ENCODE measurements at regions not wholly inside any gene's neighbourhood (a gene's known extent, or its start where the extent isn't known, plus 50 kb on each side); places are given as distances from the start of the nearest gene placed in this dataset.

DNA sequence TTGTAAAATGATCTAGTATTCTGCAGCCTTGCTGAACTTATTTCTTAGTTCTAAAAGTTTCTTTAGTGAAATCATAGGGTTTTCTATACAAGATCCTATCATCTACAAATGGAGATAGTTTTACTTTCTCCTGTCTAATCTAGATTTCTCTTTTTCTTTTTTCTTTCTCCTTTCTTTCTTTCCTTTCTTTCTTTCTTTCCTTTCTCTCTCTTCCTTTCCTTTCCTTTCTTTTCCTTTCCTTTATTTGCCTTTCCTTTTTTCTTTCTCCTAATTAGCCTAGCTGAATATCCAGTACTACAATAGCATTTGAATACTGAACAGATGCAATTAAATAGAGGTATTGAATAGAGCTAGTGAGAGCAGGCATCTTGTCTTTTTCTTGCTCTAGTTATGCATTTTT lies 186.6 kb upstream of the SPAG17 start:
- no peaks in the 10 kb centered on the region for H3K27me3 ChIP-seq (ENCODE audit: control insufficient read depth, insufficient read depth, low read length)
- DNase-seq (ENCODE audit: low read depth, low spot score), result no peak
- no peak overlapping the region for H3K27ac ChIP-seq (ENCODE audit: low read length)
- no peak overlapping the region for H3K4me3 ChIP-seq (ENCODE audit: low read length)
- no peaks in the 10 kb centered on the region for H3K9me3 ChIP-seq (ENCODE audit: control insufficient read depth, insufficient read depth, low read length)
- H3K36me3 ChIP-seq (ENCODE audit: control insufficient read depth, insufficient read depth, low read length), result no peaks in the 10 kb centered on the region
- H3K4me1 ChIP-seq (ENCODE audit: control insufficient read depth, insufficient read depth, low read length), result no peaks in the 10 kb centered on the region

DNA sequence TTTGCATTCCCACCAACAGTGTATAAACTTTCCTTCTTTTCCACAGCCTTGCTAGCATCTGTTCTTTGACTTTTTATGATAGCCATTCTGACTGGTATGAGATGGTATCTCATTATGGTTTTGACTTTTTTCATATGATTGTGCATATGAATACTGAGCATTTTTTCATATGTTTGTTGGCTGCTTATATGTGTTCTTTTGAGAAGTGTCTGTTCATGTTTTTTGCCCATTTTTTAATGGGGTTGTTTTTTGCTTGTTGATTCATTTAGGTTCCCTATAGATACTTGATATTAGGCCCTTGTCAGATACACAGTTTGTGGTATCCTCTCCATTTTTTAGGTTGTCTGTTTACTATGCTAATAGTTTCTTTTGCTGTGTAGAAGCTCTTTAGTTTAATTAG lies 185.8 kb upstream of the SPAG17 start:
- Histone ChIP-seq H3K27me3 (ENCODE audit: control insufficient read depth, insufficient read depth, low read length) (no peaks in the 10 kb centered on the region), H3K27ac (ENCODE audit: low read length) (no peak overlapping the region), H3K9me3 (ENCODE audit: control insufficient read depth, insufficient read depth, low read length) (no peaks in the 10 kb centered on the region), H3K4me1 (ENCODE audit: control insufficient read depth, insufficient read depth, low read length) (no peaks in the 10 kb centered on the region), H3K36me3 (ENCODE audit: control insufficient read depth, insufficient read depth, low read length) (no peaks in the 10 kb centered on the region), H3K4me3 (ENCODE audit: low read length) (no peak overlapping the region)
- DNase-seq (ENCODE audit: low read depth, low spot score), result no peak

DNA sequence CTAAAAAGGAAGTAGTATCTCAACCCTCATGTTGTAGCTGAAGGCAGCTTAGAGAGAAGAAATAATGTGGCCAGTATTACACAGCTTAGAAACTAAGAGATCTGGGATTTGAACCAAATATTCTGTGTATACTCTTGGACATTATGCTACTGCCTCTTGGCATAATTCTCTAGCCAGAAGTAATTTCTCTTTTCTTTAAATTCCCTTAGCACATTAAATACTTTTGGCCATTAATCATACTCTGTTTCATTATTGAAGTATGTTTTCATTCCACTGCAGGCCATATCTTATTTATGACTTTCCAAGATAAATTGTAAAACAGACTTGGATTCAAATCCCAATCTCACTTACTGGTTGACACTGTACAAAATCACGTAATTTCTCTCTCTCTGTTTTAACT lies 181.3 kb upstream of the SPAG17 start:
- no peaks in the 10 kb centered on the region for H3K4me1 ChIP-seq (ENCODE audit: control insufficient read depth, insufficient read depth, low read length)
- no CpG with 5 or more reads among the region's 1 CpG for WGBS (ENCODE audit: insufficient coverage, insufficient read length)
- H3K36me3 ChIP-seq (ENCODE audit: control insufficient read depth, insufficient read depth, low read length), result no peaks in the 10 kb centered on the region
- no peaks in the 10 kb centered on the region for H3K9me3 ChIP-seq (ENCODE audit: control insufficient read depth, insufficient read depth, low read length)
- no peak for DNase-seq (ENCODE audit: low read depth, low spot score)
- H3K27me3 ChIP-seq (ENCODE audit: control insufficient read depth, insufficient read depth, low read length), result no peaks in the 10 kb centered on the region
- H3K27ac ChIP-seq (ENCODE audit: low read length), result no peak overlapping the region
- H3K4me3 ChIP-seq (ENCODE audit: low read length), result no peak overlapping the region

DNA sequence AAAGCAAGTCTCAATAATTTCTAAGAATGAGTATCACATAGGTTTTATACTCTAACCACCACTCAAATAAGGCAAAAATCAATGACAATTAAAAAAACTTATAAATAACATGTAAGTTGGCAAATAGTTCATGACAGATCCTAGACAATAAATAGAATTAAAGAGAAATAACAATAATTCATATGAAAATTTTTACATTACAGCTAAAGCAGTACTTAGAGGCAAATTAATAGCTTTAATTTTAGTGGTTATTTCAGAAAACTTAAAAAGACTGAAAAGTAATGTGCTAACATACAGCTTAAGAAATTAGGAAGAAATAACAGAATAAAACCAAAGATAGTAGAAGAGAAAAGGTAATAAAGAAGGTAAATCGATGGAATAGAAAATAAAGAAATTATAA lies 179.9 kb upstream of the SPAG17 start:
- no peak for DNase-seq (ENCODE audit: low read depth, low spot score)
- Histone ChIP-seq H3K4me1 (ENCODE audit: control insufficient read depth, insufficient read depth, low read length) (no peaks in the 10 kb centered on the region), H3K4me3 (ENCODE audit: low read length) (no peak overlapping the region), H3K36me3 (ENCODE audit: control insufficient read depth, insufficient read depth, low read length) (no peaks in the 10 kb centered on the region), H3K27me3 (ENCODE audit: control insufficient read depth, insufficient read depth, low read length) (no peaks in the 10 kb centered on the region), H3K27ac (ENCODE audit: low read length) (no peak overlapping the region), H3K9me3 (ENCODE audit: control insufficient read depth, insufficient read depth, low read length) (no peaks in the 10 kb centered on the region)
- WGBS (ENCODE audit: insufficient coverage, insufficient read length), result 100% methylated on average over 1 of the region's 1 CpG

DNA sequence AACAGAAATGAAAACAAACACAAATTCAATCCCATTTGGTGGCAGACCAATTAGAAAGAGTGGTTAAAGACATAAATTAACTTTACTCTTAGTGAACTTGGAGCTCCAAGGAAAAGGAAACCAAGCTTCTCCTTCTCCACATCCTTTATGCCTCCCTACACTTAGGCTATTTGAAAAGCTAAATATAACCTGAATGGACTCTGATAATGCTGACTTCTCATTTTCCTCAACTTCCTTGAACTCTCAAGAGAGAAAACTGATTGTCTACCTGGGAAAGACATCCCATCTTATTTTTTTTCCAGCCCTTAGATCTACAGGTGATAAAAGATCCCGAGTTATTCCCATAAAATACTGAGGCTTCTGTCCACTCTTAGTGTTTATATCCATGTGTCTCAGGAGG lies 178.4 kb upstream of the SPAG17 start:
- DNase-seq (ENCODE audit: low read depth, low spot score), result no peak
- WGBS (ENCODE audit: insufficient coverage, insufficient read length), result no CpG with 5 or more reads among the region's 1 CpG

DNA sequence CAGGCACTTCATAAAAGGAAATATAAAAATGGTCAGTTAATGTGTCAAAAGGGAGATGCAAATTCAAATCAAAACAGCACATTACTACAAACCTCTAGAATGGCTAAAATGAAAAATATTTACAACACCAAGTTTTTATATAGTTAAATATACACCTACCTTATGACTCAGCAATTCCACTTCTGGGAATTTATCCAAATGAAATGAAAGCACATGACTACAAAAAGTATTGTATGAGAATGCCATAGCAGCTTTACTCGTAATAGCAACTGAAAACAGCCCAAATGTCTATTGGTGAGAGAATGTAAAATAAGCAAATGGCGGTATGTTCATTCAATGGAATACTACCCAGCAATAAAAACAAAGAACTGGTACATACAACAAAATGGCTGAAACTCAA lies 175.8 kb upstream of the SPAG17 start:
- Histone ChIP-seq H3K4me1 (ENCODE audit: control insufficient read depth, insufficient read depth, low read length) (no peaks in the 10 kb centered on the region), H3K36me3 (ENCODE audit: control insufficient read depth, insufficient read depth, low read length) (no peaks in the 10 kb centered on the region)
- no peak for DNase-seq (ENCODE audit: low read depth, low spot score)

More for the DNA sequence above, 178.4 kb upstream of the SPAG17 start:
- Histone ChIP-seq H3K36me3 (ENCODE audit: control insufficient read depth, insufficient read depth, low read length) (no peaks in the 10 kb centered on the region), H3K4me1 (ENCODE audit: control insufficient read depth, insufficient read depth, low read length) (no peaks in the 10 kb centered on the region), H3K27me3 (ENCODE audit: control insufficient read depth, insufficient read depth, low read length) (no peaks in the 10 kb centered on the region), H3K9me3 (ENCODE audit: control insufficient read depth, insufficient read depth, low read length) (no peaks in the 10 kb centered on the region), H3K4me3 (ENCODE audit: low read length) (no peak overlapping the region), H3K27ac (ENCODE audit: low read length) (no peak overlapping the region)

DNA sequence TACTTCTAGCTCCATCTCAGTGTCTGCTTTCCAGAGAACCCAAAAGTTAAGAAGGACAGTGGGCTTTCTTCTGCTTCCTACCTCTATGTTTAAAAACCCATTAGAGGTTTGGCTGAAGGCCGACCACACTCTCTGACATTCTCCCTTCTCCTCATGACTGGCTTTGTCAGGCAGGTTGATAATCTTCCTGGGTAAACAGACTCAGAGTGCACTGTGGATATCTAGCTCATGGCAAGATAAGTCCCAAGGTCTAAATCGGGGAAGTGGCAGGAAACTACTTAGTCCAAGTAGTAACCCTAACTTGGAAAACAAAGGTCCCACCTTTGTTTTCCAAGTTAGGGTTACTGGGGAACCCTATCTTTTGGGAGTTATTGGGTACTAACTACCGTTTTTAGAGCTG lies 161.9 kb upstream of the SPAG17 start:
- DNase-seq (ENCODE audit: low read depth, low spot score), result no peak
- H3K27me3 ChIP-seq (ENCODE audit: control insufficient read depth, insufficient read depth, low read length), result no peaks in the 10 kb centered on the region
- H3K9me3 ChIP-seq (ENCODE audit: control insufficient read depth, insufficient read depth, low read length), result no peaks in the 10 kb centered on the region
- no CpG with 5 or more reads among the region's 3 CpGs for WGBS (ENCODE audit: insufficient coverage, insufficient read length)
- no peak overlapping the region for H3K4me3 ChIP-seq (ENCODE audit: low read length)
- no peaks in the 10 kb centered on the region for H3K4me1 ChIP-seq (ENCODE audit: control insufficient read depth, insufficient read depth, low read length)
- no peak overlapping the region for H3K27ac ChIP-seq (ENCODE audit: low read length)
- H3K36me3 ChIP-seq (ENCODE audit: control insufficient read depth, insufficient read depth, low read length), result no peaks in the 10 kb centered on the region

More for the DNA sequence above, 175.8 kb upstream of the SPAG17 start:
- H3K9me3 ChIP-seq (ENCODE audit: control insufficient read depth, insufficient read depth, low read length), result no peaks in the 10 kb centered on the region
- WGBS (ENCODE audit: insufficient coverage, insufficient read length), result no CpG with 5 or more reads among the region's 2 CpGs
- H3K4me3 ChIP-seq (ENCODE audit: low read length), result no peak overlapping the region
- no peak overlapping the region for H3K27ac ChIP-seq (ENCODE audit: low read length)
- H3K27me3 ChIP-seq (ENCODE audit: control insufficient read depth, insufficient read depth, low read length), result no peaks in the 10 kb centered on the region

DNA sequence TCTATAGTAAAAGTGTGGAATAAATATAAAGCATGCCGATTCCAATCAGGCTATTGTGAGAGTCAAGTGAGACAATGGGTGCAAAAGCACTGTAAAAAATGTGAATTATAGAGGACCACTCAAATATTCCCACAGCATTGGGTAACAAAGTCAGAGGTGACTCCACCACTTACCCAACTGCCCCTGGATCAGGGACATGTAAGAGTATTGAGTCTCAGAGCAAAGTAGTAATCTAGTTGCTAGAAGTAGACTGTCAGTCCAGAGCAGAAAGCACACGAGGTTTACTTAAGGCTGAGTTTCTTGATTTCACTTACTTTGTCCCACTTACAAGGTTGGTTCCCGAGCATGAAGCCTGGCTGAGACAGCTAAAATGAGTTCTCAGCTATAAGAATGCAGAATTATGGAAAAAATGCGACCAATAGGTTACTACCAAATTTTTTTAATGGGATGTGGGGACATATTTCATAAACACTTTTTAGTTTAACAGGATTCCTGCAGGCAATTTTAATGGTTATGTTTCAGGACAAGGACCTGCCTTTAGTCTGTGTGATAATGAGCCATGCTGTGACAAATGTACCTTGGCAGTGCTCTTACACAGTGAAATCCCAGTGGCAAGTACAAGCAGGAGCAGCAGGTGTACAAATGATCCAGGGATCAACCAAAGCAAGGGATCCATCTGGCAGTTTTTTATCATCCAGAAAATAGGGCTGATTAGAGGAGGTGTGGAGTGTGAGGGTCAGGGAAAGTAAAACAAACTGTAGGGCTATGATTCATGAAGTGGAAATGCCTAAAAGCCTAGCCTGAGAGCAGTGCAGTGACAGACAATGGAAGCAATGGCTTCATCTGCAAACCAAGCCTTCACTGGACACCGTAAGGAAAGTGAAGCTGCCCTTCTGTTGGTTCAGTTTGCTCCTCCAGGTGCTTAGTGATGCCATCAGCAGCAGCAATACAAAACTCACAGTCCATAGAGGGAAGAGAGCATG lies 156.2 kb upstream of the SPAG17 start:
- no peaks in the 10 kb centered on the region for H3K9me3 ChIP-seq (ENCODE audit: control insufficient read depth, insufficient read depth, low read length)
- no CpG with 5 or more reads among the region's 5 CpGs for WGBS (ENCODE audit: insufficient coverage, insufficient read length)
- no peak overlapping the region for H3K27ac ChIP-seq (ENCODE audit: low read length)
- no peak overlapping the region for H3K4me3 ChIP-seq (ENCODE audit: low read length)
- H3K27me3 ChIP-seq (ENCODE audit: control insufficient read depth, insufficient read depth, low read length), result no peaks in the 10 kb centered on the region
- H3K36me3 ChIP-seq (ENCODE audit: control insufficient read depth, insufficient read depth, low read length), result no peaks in the 10 kb centered on the region
- DNase-seq (ENCODE audit: low read depth, low spot score), result no peak
- no peaks in the 10 kb centered on the region for H3K4me1 ChIP-seq (ENCODE audit: control insufficient read depth, insufficient read depth, low read length)

DNA sequence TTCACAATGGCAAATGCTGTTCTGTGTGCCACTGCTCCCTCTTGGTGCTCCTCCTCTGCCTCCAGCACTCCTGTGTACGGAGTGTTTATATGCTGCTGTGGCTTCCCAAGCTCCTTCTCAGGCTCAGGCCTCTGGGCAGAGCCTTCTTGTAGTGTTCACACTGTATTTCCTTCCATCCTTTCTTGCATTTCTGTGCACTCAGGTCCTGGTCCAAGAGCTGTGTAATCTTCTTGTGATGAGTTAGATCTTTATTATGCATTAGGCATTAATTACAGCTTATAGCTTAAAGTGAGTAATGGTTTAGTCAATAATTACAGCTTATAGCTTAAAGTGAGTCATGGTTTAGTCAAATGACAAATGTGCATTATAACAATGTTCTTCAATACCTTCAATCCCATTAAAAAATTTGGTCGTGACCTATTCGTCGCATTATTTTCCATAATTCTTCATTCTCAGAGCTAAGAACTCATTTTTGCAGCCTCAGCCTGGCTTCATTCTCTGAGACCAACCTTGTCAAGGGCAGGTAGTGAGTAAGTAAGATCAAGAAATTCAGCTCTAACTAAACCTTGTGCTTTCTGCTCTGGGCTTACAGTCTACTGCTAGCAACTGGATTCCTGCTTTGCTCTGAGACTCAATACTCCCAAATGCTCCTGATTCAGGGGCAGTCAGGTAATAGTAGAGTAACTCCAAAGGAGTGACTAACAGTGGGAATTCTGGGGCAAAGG lies 154.5 kb upstream of the SPAG17 start:
- no peak for DNase-seq (ENCODE audit: low read depth, low spot score)
- WGBS (ENCODE audit: insufficient coverage, insufficient read length), result no CpG with 5 or more reads among the region's 4 CpGs

DNA sequence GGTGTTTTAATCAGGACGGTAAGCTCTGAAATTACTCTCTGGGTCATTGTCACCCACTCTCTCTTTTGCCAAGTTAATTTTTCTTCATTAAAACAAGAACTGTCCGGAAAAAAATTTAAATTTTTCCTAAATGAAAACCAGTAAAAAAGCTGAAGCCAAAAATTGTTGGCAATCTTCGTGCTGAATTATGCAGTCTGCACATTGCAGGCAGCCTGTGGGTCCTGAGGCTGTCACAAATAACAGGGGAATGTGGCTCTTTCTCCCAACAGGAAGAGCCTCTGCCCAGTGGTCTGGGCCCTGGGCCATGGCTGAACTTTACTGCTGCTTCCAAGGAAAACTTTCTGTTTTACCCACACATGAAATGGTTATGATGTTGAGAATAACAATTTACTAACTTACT lies 153.9 kb upstream of the SPAG17 start:
- H3K36me3 ChIP-seq (ENCODE audit: control insufficient read depth, insufficient read depth, low read length), result no peaks in the 10 kb centered on the region
- WGBS (ENCODE audit: insufficient coverage, insufficient read length), result no CpG with 5 or more reads among the region's 3 CpGs
- no peak for DNase-seq (ENCODE audit: low read depth, low spot score)
- H3K27me3 ChIP-seq (ENCODE audit: control insufficient read depth, insufficient read depth, low read length), result no peaks in the 10 kb centered on the region
- no peak overlapping the region for H3K27ac ChIP-seq (ENCODE audit: low read length)
- H3K4me3 ChIP-seq (ENCODE audit: low read length), result no peak overlapping the region
- peaks cover 1% of the 10 kb centered on the region; the same call in 1 of the 2 replicates for H3K4me1 ChIP-seq (ENCODE audit: control insufficient read depth, insufficient read depth, low read length)
- no peaks in the 10 kb centered on the region for H3K9me3 ChIP-seq (ENCODE audit: control insufficient read depth, insufficient read depth, low read length)

More for the DNA sequence above, 154.5 kb upstream of the SPAG17 start:
- no peaks in the 10 kb centered on the region for H3K9me3 ChIP-seq (ENCODE audit: control insufficient read depth, insufficient read depth, low read length)
- no peak overlapping the region for H3K4me3 ChIP-seq (ENCODE audit: low read length)
- no peaks in the 10 kb centered on the region for H3K36me3 ChIP-seq (ENCODE audit: control insufficient read depth, insufficient read depth, low read length)
- H3K27ac ChIP-seq (ENCODE audit: low read length), result no peak overlapping the region
- H3K27me3 ChIP-seq (ENCODE audit: control insufficient read depth, insufficient read depth, low read length), result no peaks in the 10 kb centered on the region
- peaks cover 1% of the 10 kb centered on the region; the same call in 1 of the 2 replicates for H3K4me1 ChIP-seq (ENCODE audit: control insufficient read depth, insufficient read depth, low read length)
